ENCODE measurements at regions not wholly inside any gene's neighbourhood (a gene's known extent, or its start where the extent isn't known, plus 50 kb on each side); places are given as distances from the start of the nearest gene placed in this dataset.

DNA sequence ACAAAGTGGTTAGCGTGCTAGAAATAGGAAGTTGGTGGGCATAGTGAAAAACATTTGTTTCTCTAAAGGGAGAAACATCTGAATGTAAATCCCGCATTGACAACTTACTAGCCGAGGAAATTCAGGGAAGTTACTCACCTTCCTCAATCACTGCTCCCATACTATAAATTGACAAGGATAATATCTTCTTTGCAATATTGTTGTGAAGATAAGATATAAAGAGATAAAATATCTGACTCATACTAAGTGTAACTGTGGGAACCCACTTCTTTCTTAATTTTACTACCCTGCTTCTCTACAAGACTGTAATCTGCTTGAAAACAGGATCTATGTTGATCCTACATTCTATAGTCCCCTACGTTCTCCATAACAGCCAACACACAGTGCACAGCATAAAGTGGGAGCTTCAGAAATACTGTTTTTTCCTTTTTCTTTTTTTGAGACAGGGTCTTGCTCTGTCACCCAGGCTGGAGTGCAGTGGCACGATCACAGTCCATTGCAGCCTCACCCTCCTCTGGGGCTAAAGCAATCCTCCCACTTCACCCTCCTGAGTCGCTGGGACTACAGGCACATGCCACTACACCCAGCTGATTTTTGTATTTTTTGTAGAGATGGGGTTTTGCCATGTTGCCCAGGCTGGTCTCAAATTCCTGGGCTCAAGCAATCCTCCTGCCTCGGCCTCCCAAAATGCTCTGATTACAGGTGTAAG, 57.4 kb upstream of the C1orf21 start:
- Histone ChIP-seq H3K36me3 (ENCODE audit: insufficient read depth, low read length) (no peaks in the 10 kb centered on the region), H3K9me3 (ENCODE audit: insufficient read depth, low read length, severe bottlenecking) (no peaks in the 10 kb centered on the region), H3K9ac (ENCODE audit: low read depth, low read length) (no peak overlapping the region), H3K27ac (ENCODE audit: low read length) (no peak overlapping the region), H3K79me2 (ENCODE audit: insufficient read depth, low read length) (no peaks in the 10 kb centered on the region), H2AFZ (ENCODE audit: low read depth, low read length) (no peak overlapping the region), H3K4me1 (ENCODE audit: insufficient read depth, low read length) (no peaks in the 10 kb centered on the region), H3K4me2 (ENCODE audit: insufficient read depth, low read length) (no peak overlapping the region), H4K20me1 (ENCODE audit: insufficient read depth, low read length) (no peaks in the 10 kb centered on the region), H3K4me3 (ENCODE audit: low read depth in 1 of 2, low read length in 2 of 2) (no peak overlapping the region), H3K27me3 (ENCODE audit: insufficient read depth, low read length, poor library complexity) (no peaks in the 10 kb centered on the region)
- DNase-seq, result no peak
- no peak for ATAC-seq (ENCODE audit: insufficient read depth, low read depth)
- TF ChIP-seq, protein P1, sequence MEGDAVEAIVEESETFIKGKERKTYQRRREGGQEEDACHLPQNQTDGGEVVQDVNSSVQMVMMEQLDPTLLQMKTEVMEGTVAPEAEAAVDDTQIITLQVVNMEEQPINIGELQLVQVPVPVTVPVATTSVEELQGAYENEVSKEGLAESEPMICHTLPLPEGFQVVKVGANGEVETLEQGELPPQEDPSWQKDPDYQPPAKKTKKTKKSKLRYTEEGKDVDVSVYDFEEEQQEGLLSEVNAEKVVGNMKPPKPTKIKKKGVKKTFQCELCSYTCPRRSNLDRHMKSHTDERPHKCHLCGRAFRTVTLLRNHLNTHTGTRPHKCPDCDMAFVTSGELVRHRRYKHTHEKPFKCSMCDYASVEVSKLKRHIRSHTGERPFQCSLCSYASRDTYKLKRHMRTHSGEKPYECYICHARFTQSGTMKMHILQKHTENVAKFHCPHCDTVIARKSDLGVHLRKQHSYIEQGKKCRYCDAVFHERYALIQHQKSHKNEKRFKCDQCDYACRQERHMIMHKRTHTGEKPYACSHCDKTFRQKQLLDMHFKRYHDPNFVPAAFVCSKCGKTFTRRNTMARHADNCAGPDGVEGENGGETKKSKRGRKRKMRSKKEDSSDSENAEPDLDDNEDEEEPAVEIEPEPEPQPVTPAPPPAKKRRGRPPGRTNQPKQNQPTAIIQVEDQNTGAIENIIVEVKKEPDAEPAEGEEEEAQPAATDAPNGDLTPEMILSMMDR (IDR thresholded peaks at IDR 0.05; ENCODE audit: borderline replicate concordance, extremely low read depth, low read length, poor library complexity, severe bottlenecking), result no peak
- no peak for TF ChIP-seq EZH2 (IDR thresholded peaks at IDR 0.05; ENCODE audit: borderline replicate concordance, low read depth, low read length, severe bottlenecking)

DNA sequence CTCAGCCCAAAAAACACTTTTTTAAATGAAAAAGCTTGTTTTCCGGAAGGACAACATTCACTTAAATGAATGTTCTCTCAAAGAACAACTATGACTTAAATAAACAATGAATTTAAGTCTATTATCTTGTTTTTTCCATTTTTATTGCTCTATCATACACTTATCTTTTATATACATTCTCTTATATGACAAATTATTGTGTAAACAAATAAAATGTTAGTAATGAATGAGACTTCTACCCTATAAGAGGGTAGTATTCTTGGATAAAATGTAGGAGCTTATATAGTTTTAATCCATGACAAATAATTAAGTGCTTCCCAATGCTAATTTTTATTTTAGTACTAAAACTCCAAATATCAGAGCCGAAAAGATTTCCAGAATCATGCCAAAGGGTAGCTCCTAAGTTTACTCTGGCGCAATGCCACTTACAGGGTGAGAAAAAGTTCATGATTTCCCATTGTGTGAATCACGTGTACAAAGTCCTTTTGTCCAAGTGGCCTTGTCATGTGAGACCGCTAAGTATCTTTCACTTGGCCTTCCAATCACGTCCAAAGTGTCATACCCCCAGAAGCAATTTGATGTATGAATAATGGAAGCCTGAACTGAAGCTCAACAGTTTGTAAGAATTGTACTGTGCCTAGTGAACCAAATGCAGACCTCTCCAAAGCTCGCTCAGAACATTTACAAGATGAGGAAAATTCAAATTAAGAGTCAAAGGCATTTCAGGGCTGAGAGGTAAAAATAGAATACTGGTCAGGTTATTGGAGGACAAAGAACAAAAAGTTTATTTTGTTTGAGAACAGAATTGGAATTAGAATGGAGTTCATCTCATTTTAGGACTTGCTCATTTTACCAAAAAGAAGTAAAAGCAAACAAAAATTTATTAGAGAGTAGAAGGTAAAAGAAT, 56.6 kb upstream of the C1orf21 start:
- DNase-seq (no peak), ATAC-seq (ENCODE audit: insufficient read depth, low read depth) (no peak)
- Histone ChIP-seq H3K27ac (ENCODE audit: low read length) (no peak overlapping the region), H3K9ac (ENCODE audit: low read depth, low read length) (no peak overlapping the region), H3K9me3 (ENCODE audit: insufficient read depth, low read length, severe bottlenecking) (no peaks in the 10 kb centered on the region), H4K20me1 (ENCODE audit: insufficient read depth, low read length) (no peaks in the 10 kb centered on the region), H2AFZ (ENCODE audit: low read depth, low read length) (no peak overlapping the region), H3K4me1 (ENCODE audit: insufficient read depth, low read length) (no peaks in the 10 kb centered on the region), H3K27me3 (ENCODE audit: insufficient read depth, low read length, poor library complexity) (no peaks in the 10 kb centered on the region), H3K4me2 (ENCODE audit: insufficient read depth, low read length) (no peak overlapping the region), H3K4me3 (ENCODE audit: low read depth in 1 of 2, low read length in 2 of 2) (no peak overlapping the region), H3K36me3 (ENCODE audit: insufficient read depth, low read length) (no peaks in the 10 kb centered on the region), H3K79me2 (ENCODE audit: insufficient read depth, low read length) (no peaks in the 10 kb centered on the region)
- TF ChIP-seq EZH2 (IDR thresholded peaks at IDR 0.05; ENCODE audit: borderline replicate concordance, low read depth, low read length, severe bottlenecking), result no peak
- TF ChIP-seq, protein P1 (IDR thresholded peaks at IDR 0.05; ENCODE audit: borderline replicate concordance, extremely low read depth, low read length, poor library complexity, severe bottlenecking), result no peak

DNA sequence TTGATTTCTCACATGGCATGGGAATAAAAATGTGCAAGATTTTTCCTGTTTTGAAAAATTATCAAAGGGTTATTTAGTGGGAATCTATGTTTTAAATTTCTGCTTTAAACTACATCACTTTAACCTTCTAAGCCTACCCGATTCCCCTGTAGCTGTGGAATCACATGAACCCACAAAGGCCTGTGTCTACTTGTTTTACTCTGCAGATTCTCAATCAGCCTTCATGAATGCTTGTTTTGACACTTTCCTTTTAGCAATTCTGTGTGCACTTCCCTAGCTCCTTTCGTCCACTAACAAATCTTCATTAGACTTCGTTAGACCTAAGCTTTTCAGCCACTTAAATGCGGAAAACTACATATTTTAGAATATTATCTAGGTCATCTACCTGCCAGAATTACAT, 56.0 kb upstream of the C1orf21 start:
- H3K4me1 ChIP-seq (ENCODE audit: insufficient read depth, low read length), result no peaks in the 10 kb centered on the region
- H3K79me2 ChIP-seq (ENCODE audit: insufficient read depth, low read length), result no peaks in the 10 kb centered on the region
- H3K27ac ChIP-seq (ENCODE audit: low read length), result no peak overlapping the region
- DNase-seq, result no peak
- no peaks in the 10 kb centered on the region for H3K27me3 ChIP-seq (ENCODE audit: insufficient read depth, low read length, poor library complexity)
- H3K4me2 ChIP-seq (ENCODE audit: insufficient read depth, low read length), result no peak overlapping the region
- H3K9me3 ChIP-seq (ENCODE audit: insufficient read depth, low read length, severe bottlenecking), result no peaks in the 10 kb centered on the region
- no peak overlapping the region for H3K4me3 ChIP-seq (ENCODE audit: low read depth in 1 of 2, low read length in 2 of 2)
- H2AFZ ChIP-seq (ENCODE audit: low read depth, low read length), result no peak overlapping the region
- H3K9ac ChIP-seq (ENCODE audit: low read depth, low read length), result no peak overlapping the region
- no peaks in the 10 kb centered on the region for H3K36me3 ChIP-seq (ENCODE audit: insufficient read depth, low read length)
- ATAC-seq (ENCODE audit: insufficient read depth, low read depth), result no peak
- TF ChIP-seq EZH2 (IDR thresholded peaks at IDR 0.05; ENCODE audit: borderline replicate concordance, low read depth, low read length, severe bottlenecking), result no peak
- TF ChIP-seq, protein P1 (IDR thresholded peaks at IDR 0.05; ENCODE audit: borderline replicate concordance, extremely low read depth, low read length, poor library complexity, severe bottlenecking), result no peak
- H4K20me1 ChIP-seq (ENCODE audit: insufficient read depth, low read length), result no peaks in the 10 kb centered on the region
